Mesendoderm (in vitro differentiated cells): ENCODE measurements at regions not wholly inside any gene's neighbourhood (a gene's known extent, or its start where the extent isn't known, plus 50 kb on each side); places are given as distances from the start of the nearest gene placed in this dataset.

Experiments
- DNase-seq: peaks from one replicate; pipeline ENCODE4 v3.0.0; 2013
- H2AK5ac ChIP-seq: 2 replicates; pipeline ENCODE4 v1.6.1; 2013; ENCODE audit warnings: low read length, inconsistent platforms
- H2BK120ac ChIP-seq: 2 replicates; pipeline ENCODE4 v1.6.1; 2013; ENCODE audit warnings: low read depth, mild to moderate bottlenecking, low read length, moderate library complexity, mixed read lengths
- H2BK15ac ChIP-seq: replicated peaks from 2 replicates; pipeline ENCODE4 v1.6.1; 2013; ENCODE audit warnings: low read depth, mild to moderate bottlenecking, moderate library complexity
- H2BK5ac ChIP-seq: 2 replicates; pipeline ENCODE4 v1.6.1; 2013; ENCODE audit warnings: low read length, inconsistent platforms
- H3K18ac ChIP-seq: 2 replicates; pipeline ENCODE4 v1.6.1; 2013; ENCODE audit warnings: mild to moderate bottlenecking, low read length, mixed read lengths
- H3K23ac ChIP-seq: one replicate; pipeline ENCODE4 v1.6.1; 2013; ENCODE audit warnings: low read length
- H3K27ac ChIP-seq: 2 replicates; pipeline ENCODE4 v1.5.1; 2013; ENCODE audit warnings: low read depth, mild to moderate bottlenecking, inconsistent platforms, low read length, moderate library complexity
- H3K27me3 ChIP-seq: 2 replicates; pipeline ENCODE4 v1.6.1; 2013; ENCODE audit warnings: low read length, control low read depth, mild to moderate bottlenecking, inconsistent platforms; ENCODE audit not compliant: insufficient read depth, poor library complexity
- H3K36me3 ChIP-seq: 2 replicates; pipeline ENCODE4 v1.6.1; 2013; ENCODE audit warnings: low read length, inconsistent platforms; ENCODE audit not compliant: control insufficient read depth, insufficient read depth
- H3K4ac ChIP-seq: one replicate; pipeline ENCODE4 v1.6.1; 2013; ENCODE audit warnings: low read depth, mild to moderate bottlenecking, low read length, moderate library complexity
- H3K4me1 ChIP-seq: 2 replicates; pipeline ENCODE4 v1.6.1; 2013; ENCODE audit warnings: low read depth, low read length, inconsistent platforms; ENCODE audit not compliant: control insufficient read depth
- H3K4me2 ChIP-seq: 2 replicates; pipeline ENCODE4 v1.6.1; 2013; ENCODE audit warnings: low read length
- H3K4me3 ChIP-seq: 2 replicates; pipeline ENCODE4 v1.5.1; 2013; ENCODE audit warnings: mild to moderate bottlenecking, low read length
- H3K56ac ChIP-seq: one replicate; pipeline ENCODE4 v1.6.1; 2013; ENCODE audit warnings: low read length
- H3K79me1 ChIP-seq: 2 replicates; pipeline ENCODE4 v1.6.1; 2013; ENCODE audit warnings: low read length, inconsistent platforms
- H3K79me2 ChIP-seq: 2 replicates; pipeline ENCODE4 v1.6.1; 2013; ENCODE audit warnings: mild to moderate bottlenecking, low read length; ENCODE audit not compliant: control insufficient read depth, insufficient read depth
- H3K9ac ChIP-seq: 2 replicates; pipeline ENCODE4 v1.6.1; 2013; ENCODE audit warnings: low read length, inconsistent platforms
- H4K5ac ChIP-seq: one replicate; pipeline ENCODE4 v1.6.1; 2013; ENCODE audit warnings: low read length
- H4K8ac ChIP-seq: one replicate; pipeline ENCODE4 v1.6.1; 2013; ENCODE audit warnings: low read depth, mild to moderate bottlenecking, control low read depth, low read length, moderate library complexity
- WGBS: extraction: QIAGEN DNeasy Blood & Tissue Kit; methylation state at CpG from one replicate; pipeline ENCODE4 v1.1.7; 2013; ENCODE audit warnings: low lambda C conversion rate, missing lambda C conversion rate; ENCODE audit not compliant: insufficient coverage; ENCODE audit errors: extremely low coverage; 5-methylcytosine and 5-hydroxymethylcytosine counted together

DNA sequence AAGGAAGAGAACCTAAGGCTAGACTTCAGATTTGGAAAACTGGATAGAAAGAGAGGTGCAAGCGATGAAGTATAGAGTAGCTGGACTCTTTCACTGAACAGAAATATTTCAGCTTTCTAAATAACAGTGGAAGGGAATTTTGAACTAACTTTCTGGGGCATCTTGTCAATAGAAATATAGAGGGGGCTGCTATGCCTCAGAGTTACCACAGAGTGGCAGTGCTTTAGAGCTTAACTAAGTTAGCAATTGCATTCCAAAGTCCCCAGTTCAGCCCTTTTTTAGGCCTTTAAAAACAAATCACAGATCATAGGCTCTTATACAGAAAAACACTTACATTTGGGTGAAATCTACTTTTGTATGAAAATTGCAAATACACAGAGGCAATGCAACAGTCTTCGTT lies 154.2 kb upstream of the CDH8 start:
- no peaks in the 10 kb centered on the region for H3K4me1 ChIP-seq
- no peak overlapping the region for H3K23ac ChIP-seq
- peak; percentile 55 for DNase-seq
- no peak overlapping the region for H2BK5ac ChIP-seq
- no peaks in the 10 kb centered on the region for H3K79me1 ChIP-seq
- H2AK5ac ChIP-seq: no peak overlapping the region
- H3K27me3 ChIP-seq: no peaks in the 10 kb centered on the region
- H3K56ac ChIP-seq: no peak overlapping the region
- no peak overlapping the region for H3K9ac ChIP-seq
- no peak overlapping the region for H2BK15ac ChIP-seq
- H3K27ac ChIP-seq: no peak overlapping the region
- no peak overlapping the region for H3K18ac ChIP-seq
- no peak overlapping the region for H4K5ac ChIP-seq
- no peak overlapping the region for H2BK120ac ChIP-seq
- WGBS: no CpG with 5 or more reads among the region's 2 CpGs
- no peak overlapping the region for H3K4me2 ChIP-seq
- no peaks in the 10 kb centered on the region for H3K36me3 ChIP-seq
- no peaks in the 10 kb centered on the region for H3K79me2 ChIP-seq
- H4K8ac ChIP-seq: no peak overlapping the region
- no peak overlapping the region for H3K4ac ChIP-seq
- no peak overlapping the region for H3K4me3 ChIP-seq

DNA sequence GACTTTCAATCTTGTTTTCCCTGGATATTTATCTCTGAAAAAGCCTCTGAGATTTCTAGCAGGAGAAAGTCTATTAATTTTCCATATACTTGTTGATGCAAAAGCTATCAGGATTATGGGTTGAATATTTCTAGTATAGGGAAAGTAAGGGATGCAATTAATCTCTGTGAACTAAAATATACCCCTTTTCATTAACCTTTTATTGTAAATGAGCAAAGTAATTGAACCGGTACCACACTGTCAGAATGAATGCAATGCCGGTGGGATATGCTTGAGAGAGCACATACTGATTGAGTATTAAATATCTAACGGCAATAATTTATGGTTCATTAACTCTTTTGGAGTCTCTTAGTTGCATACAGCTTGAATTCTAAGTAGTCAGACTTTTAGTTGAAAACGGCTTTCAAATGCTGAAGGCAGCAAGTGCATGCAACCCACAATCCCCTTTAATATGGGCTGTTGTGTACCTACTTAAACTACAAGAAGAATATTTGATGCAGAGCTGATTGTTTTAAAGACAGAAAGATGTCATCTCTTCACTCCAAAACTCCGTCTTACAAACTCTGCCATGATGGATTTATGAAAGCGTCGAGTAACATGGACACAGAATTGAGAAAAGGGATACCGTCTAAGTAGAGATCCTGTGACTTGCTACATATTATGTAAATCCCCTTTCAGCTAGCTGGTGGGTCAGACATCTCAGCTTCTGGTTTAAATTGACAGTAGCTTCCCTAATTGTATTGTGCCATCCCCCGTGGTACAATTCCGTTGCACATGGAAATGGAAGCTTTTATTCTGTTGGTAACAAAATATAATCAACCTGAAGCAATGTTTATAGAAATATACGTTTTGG lies 141.3 kb upstream of the CDH8 start:
- no CpG with 5 or more reads among the region's 11 CpGs for WGBS

DNA sequence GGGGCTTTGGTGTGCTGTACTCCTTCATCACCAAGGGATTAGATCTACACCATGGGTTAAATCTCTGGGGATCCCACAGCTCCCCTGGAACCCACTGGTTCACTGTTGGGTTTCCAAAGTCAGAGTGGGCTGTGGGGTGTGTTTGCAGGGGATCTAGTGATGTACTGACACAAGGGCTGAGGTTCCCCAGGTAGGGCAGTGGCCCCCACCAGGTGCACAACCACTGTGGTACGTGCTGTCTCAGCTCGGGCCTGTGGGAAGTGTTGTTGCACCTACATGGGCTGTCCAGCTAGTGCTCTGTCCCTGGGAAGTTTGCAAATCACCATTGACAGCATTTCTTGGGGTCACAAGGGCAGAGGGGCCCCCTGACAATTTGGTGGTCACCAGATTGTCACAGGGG lies 134.4 kb upstream of the CDH8 start:
- no peak overlapping the region for H3K4me2 ChIP-seq
- no peak overlapping the region for H3K9ac ChIP-seq
- H3K36me3 ChIP-seq: no peaks in the 10 kb centered on the region
- WGBS: no CpG with 5 or more reads among the region's 2 CpGs
- H3K4ac ChIP-seq: no peak overlapping the region
- no peak overlapping the region for H2BK5ac ChIP-seq
- DNase-seq: no peak
- H3K56ac ChIP-seq: no peak overlapping the region
- no peak overlapping the region for H2BK120ac ChIP-seq
- no peak overlapping the region for H3K18ac ChIP-seq
- no peak overlapping the region for H4K8ac ChIP-seq
- H3K4me1 ChIP-seq: no peaks in the 10 kb centered on the region
- H3K79me1 ChIP-seq: no peaks in the 10 kb centered on the region
- no peak overlapping the region for H4K5ac ChIP-seq
- no peak overlapping the region for H3K4me3 ChIP-seq
- no peaks in the 10 kb centered on the region for H3K27me3 ChIP-seq
- H3K27ac ChIP-seq: no peak overlapping the region
- no peak overlapping the region for H2AK5ac ChIP-seq
- no peak overlapping the region for H2BK15ac ChIP-seq
- H3K23ac ChIP-seq: no peak overlapping the region
- no peaks in the 10 kb centered on the region for H3K79me2 ChIP-seq

More for the DNA sequence above, 141.3 kb upstream of the CDH8 start:
- Histone ChIP-seq H2AK5ac (no peak overlapping the region), H3K27ac (no peak overlapping the region), H3K27me3 (no peaks in the 10 kb centered on the region), H3K79me1 (no peaks in the 10 kb centered on the region), H3K18ac (no peak overlapping the region), H3K36me3 (no peaks in the 10 kb centered on the region), H2BK5ac (no peak overlapping the region), H2BK120ac (no peak overlapping the region), H3K4me2 (no peak overlapping the region), H2BK15ac (no peak overlapping the region), H4K5ac (no peak overlapping the region), H3K4me1 (no peaks in the 10 kb centered on the region), H3K56ac (no peak overlapping the region), H3K23ac (no peak overlapping the region), H3K4ac (no peak overlapping the region), H4K8ac (no peak overlapping the region), H3K79me2 (no peaks in the 10 kb centered on the region), H3K9ac (no peak overlapping the region), H3K4me3 (no peak overlapping the region)
- DNase-seq: no peak

DNA sequence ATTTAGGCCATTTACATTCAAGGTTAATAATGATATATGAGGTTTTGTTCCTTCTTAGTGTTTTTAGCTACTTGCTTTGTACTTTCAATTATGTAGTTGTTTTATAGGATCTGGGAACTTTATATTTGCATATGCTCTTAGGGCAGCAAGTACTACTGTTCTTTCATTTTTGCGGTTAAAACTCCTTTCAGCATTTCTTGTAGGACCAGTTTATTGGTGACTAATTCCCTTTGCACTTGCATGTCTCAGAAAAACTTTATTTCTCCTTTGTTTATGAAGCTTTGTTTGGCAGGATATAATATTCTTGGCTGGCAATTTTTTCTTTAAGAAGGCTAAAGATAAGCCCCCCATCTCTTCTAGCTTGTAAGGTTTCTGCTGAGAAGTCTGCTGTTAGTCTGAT lies 131.3 kb upstream of the CDH8 start:
- Histone ChIP-seq H3K4me1 (no peaks in the 10 kb centered on the region), H2BK5ac (no peak overlapping the region), H2AK5ac (no peak overlapping the region), H3K4me3 (no peak overlapping the region), H4K5ac (no peak overlapping the region), H3K79me2 (no peaks in the 10 kb centered on the region), H3K56ac (no peak overlapping the region), H3K4me2 (no peak overlapping the region), H2BK120ac (no peak overlapping the region), H2BK15ac (no peak overlapping the region), H3K27ac (no peak overlapping the region), H3K79me1 (no peaks in the 10 kb centered on the region), H4K8ac (no peak overlapping the region), H3K27me3 (no peaks in the 10 kb centered on the region), H3K9ac (no peak overlapping the region), H3K18ac (no peak overlapping the region), H3K4ac (no peak overlapping the region), H3K36me3 (no peaks in the 10 kb centered on the region), H3K23ac (no peak overlapping the region)
- DNase-seq: no peak
- WGBS: no CpG with 5 or more reads among the region's 1 CpG

DNA sequence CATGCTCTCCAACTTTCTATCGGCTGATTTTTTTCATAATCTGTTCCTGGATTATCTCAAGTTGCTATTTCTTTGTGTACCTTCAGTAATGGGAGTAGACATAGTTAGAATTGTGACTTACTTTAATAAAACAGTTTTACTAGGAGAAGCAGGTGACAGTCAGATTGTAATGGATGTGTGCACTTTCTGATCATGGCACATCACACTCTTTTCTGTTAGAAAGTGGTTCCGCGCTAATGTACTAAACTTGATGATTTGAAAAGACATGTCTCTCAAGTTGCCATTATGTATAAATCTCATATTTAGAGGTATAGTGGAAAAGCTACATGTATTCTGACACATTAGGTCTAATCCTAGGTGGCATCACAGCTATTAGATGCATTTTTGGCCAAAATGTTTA lies 121.3 kb upstream of the CDH8 start:
- DNase-seq: no peak
- Histone ChIP-seq H3K18ac (no peak overlapping the region), H3K9ac (no peak overlapping the region), H3K27ac (no peak overlapping the region), H3K27me3 (no peaks in the 10 kb centered on the region), H2BK5ac (no peak overlapping the region), H3K4ac (no peak overlapping the region), H3K79me1 (no peaks in the 10 kb centered on the region), H4K8ac (no peak overlapping the region), H3K23ac (no peak overlapping the region), H2AK5ac (no peak overlapping the region), H3K4me1 (no peaks in the 10 kb centered on the region), H3K4me3 (no peak overlapping the region), H2BK15ac (no peak overlapping the region), H2BK120ac (no peak overlapping the region), H3K4me2 (no peak overlapping the region), H3K36me3 (no peaks in the 10 kb centered on the region), H3K56ac (no peak overlapping the region), H4K5ac (no peak overlapping the region), H3K79me2 (no peaks in the 10 kb centered on the region)
- WGBS: no CpG with 5 or more reads among the region's 3 CpGs

DNA sequence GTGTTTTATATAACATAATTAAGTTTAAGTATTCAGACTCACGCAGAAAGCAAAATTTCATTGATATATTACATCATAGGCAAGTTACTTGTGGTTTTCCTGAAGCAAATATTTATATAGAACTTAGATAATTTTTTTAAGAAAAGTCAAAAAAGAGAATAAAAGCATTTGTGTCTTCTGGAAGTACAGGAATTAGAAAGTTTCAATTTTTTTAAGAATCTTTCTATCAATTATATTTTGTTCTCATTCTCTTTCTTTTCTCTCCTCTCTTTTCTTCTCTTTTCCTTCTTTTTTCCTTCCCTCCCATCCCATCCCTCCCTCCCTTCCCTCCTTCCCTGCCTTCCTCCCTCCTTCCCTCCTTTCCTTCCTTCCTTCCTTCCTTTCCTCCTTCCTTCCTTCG lies 120.7 kb upstream of the CDH8 start:
- H3K4ac ChIP-seq: no peak overlapping the region
- no peak for DNase-seq

More for the DNA sequence above, 120.7 kb upstream of the CDH8 start:
- Histone ChIP-seq H3K23ac (no peak overlapping the region), H2BK5ac (no peak overlapping the region), H4K5ac (no peak overlapping the region), H3K4me3 (no peak overlapping the region), H2BK15ac (no peak overlapping the region), H3K56ac (no peak overlapping the region), H3K36me3 (no peaks in the 10 kb centered on the region), H2AK5ac (no peak overlapping the region), H3K79me1 (no peaks in the 10 kb centered on the region), H3K9ac (no peak overlapping the region), H3K18ac (no peak overlapping the region), H2BK120ac (no peak overlapping the region), H3K27me3 (no peaks in the 10 kb centered on the region), H3K27ac (no peak overlapping the region), H3K79me2 (no peaks in the 10 kb centered on the region), H4K8ac (no peak overlapping the region), H3K4me1 (no peaks in the 10 kb centered on the region), H3K4me2 (no peak overlapping the region)
- WGBS: no CpG with 5 or more reads among the region's 2 CpGs
